Spleen (tissue), 11 donors: ENCODE measurements at regions not wholly inside any gene's neighbourhood (a gene's known extent, or its start where the extent isn't known, plus 50 kb on each side); places are given as distances from the start of the nearest gene placed in this dataset.

Experiments used
- DNase-seq: peaks from one replicate; pipeline ENCODE4 v3.0.0-alpha.2; 2020
- H3K27ac ChIP-seq, 8 donors: fragments of 200-600 bp; sonication (generic) in 7 of 8; 1 replicate in 4 of 8; 2 replicates in 4 of 8; pipeline versions ENCODE4 v1.5.0 to v1.8.0; 2016 to 2021; ENCODE audit warnings: inconsistent platforms in 4 of 8, mild to moderate bottlenecking in 4 of 8, moderate library complexity in 1 of 8
- H3K27me3 ChIP-seq, 7 donors: fragments of 200-600 bp; sonication (generic) in 6 of 7; replicated peaks in 1 of 7; 1 replicate in 4 of 7; 2 replicates in 3 of 7; pipeline versions ENCODE4 v1.5.0 to v1.8.0; 2016 to 2021; ENCODE audit warnings: inconsistent platforms in 3 of 7, mild to moderate bottlenecking in 1 of 7
- H3K36me3 ChIP-seq, 6 donors: fragments of 200-600 bp; sonication (generic) in 5 of 6; 1 replicate in 4 of 6; 2 replicates in 2 of 6; pipeline versions ENCODE4 v1.5.0 to v1.8.0; 2016 to 2021; ENCODE audit warnings: inconsistent platforms in 2 of 6
- H3K4me1 ChIP-seq, 6 donors: fragments of 200-600 bp; sonication (generic) in 5 of 6; 1 replicate in 3 of 6; 2 replicates in 3 of 6; pipeline versions ENCODE4 v1.5.0 to v1.8.0; 2016 to 2021; ENCODE audit warnings: inconsistent platforms in 3 of 6
- H3K4me3 ChIP-seq, 8 donors: fragments of 200-600 bp; sonication (generic) in 7 of 8; 1 replicate in 4 of 8; 2 replicates in 4 of 8; pipeline versions ENCODE4 v1.5.0 to v1.8.0; 2016 to 2021; ENCODE audit warnings: inconsistent platforms in 4 of 8, mild to moderate bottlenecking in 4 of 8, moderate library complexity in 2 of 8
- H3K9me3 ChIP-seq, 8 donors: fragments of 200-600 bp; sonication (generic) in 7 of 8; 1 replicate in 4 of 8; 2 replicates in 4 of 8; pipeline versions ENCODE4 v1.5.0 to v1.8.0; 2016 to 2021; ENCODE audit warnings: inconsistent platforms in 4 of 8
- POLR2A ChIP-seq, 3 donors: fragments of 450-650 bp; IDR thresholded peaks; one replicate each; pipeline ENCODE4 v1.5.1; 2017; ENCODE audit warnings: antibody characterized with exemption in 3 of 3, mild to moderate bottlenecking in 1 of 3
- POLR2AphosphoS5 ChIP-seq, 3 donors: sonication (generic); formaldehyde crosslinking; IDR thresholded peaks; one replicate each; pipeline ENCODE4 v1.5.1; 2017; ENCODE audit warnings: antibody characterized with exemption in 3 of 3
- WGBS, 5 donors: extraction: QIAGEN DNeasy Blood & Tissue Kit in 3 of 5; methylation state at CpG; one replicate each; pipeline versions ENCODE4 v1.1.5 to v1.1.7; 2013 to 2018; 5-methylcytosine and 5-hydroxymethylcytosine counted together
- intact Hi-C: fragments of 100-400 bp; cut with DNase I; formaldehyde crosslinking; loops from one replicate; pipeline ENCODE4 v1.15.0; 2023; ENCODE audit warnings: low total_unique reads
- TF ChIP-seq, protein P1 (sequence below), 11 experiments: fragments of 200-600 bp in 7 of 11; fragments of 450-650 bp in 4 of 11; sonication (generic) in 4 of 11; IDR thresholded peaks in 8 of 11; conservative IDR thresholded peaks in 3 of 11; 1 replicate in 7 of 11; 2 replicates in 4 of 11; pipeline versions ENCODE4 v1.4.0 to v1.8.0; 2016 to 2021; ENCODE audit warnings: antibody characterized with exemption in 11 of 11, inconsistent platforms in 4 of 11, mild to moderate bottlenecking in 1 of 11
- donor health status: healthy with polysubstance abuse.
- donor health status: DM: no; HTN: no; CAD: no; lungs with moderate emphysema.
- donor health status: DM: no; HTN: no; CAD: no.
- donor health status: Bipolar disorder and iron deficiency.
- donor health status: healthy.
- donor health status: DM: no; HTN: no; CAD: no.
- donor health status: DM: yes; HTN: yes; CAD: no.

DNA sequence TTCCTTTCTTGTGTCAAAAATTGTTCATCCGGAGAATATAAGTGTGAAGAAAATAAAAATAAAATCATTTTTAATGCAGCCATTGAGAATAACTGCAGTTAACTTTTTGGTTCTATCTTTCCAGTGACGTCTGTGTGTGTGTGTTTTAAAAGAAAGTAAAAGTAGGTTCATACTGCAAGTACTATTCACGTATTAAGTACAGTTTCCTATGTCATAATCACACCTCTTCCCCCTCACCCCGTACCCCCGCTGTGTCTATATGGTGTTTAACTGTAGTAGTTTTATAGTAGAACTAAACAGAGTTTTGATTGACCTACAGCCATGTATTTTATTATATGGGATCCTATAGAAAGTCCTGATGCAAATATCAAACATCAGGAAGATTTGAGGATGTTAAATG lies 78.5 kb upstream of the CLCN4 start:
- intact Hi-C loops, result no loop called here
- Histone ChIP-seq H3K27me3 (no peaks in the 10 kb centered on the region), H3K36me3 (peaks cover 0 to 27% (median 0%) of the 10 kb centered on the region in 6 donors), H3K27ac (no peak overlapping the region), H3K4me3 (no peak overlapping the region), H3K4me1 (peaks cover 0 to 21% (median 3%) of the 10 kb centered on the region in 6 donors), H3K9me3 (no peaks in the 10 kb centered on the region)
- 55 to 83% (median 74%) methylated on average over 5 of the region's 5 CpGs for WGBS, 5 donors
- TF ChIP-seq, protein P1, sequence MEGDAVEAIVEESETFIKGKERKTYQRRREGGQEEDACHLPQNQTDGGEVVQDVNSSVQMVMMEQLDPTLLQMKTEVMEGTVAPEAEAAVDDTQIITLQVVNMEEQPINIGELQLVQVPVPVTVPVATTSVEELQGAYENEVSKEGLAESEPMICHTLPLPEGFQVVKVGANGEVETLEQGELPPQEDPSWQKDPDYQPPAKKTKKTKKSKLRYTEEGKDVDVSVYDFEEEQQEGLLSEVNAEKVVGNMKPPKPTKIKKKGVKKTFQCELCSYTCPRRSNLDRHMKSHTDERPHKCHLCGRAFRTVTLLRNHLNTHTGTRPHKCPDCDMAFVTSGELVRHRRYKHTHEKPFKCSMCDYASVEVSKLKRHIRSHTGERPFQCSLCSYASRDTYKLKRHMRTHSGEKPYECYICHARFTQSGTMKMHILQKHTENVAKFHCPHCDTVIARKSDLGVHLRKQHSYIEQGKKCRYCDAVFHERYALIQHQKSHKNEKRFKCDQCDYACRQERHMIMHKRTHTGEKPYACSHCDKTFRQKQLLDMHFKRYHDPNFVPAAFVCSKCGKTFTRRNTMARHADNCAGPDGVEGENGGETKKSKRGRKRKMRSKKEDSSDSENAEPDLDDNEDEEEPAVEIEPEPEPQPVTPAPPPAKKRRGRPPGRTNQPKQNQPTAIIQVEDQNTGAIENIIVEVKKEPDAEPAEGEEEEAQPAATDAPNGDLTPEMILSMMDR (IDR thresholded peaks at IDR 0.05 in 8 of 11, conservative IDR thresholded peaks at IDR 0.05 in 3 of 11), result no peak
- TF ChIP-seq POLR2A (IDR thresholded peaks at IDR 0.05), result no peak
- TF ChIP-seq POLR2AphosphoS5 (IDR thresholded peaks at IDR 0.05), result no peak
- DNase-seq, result no peak

DNA sequence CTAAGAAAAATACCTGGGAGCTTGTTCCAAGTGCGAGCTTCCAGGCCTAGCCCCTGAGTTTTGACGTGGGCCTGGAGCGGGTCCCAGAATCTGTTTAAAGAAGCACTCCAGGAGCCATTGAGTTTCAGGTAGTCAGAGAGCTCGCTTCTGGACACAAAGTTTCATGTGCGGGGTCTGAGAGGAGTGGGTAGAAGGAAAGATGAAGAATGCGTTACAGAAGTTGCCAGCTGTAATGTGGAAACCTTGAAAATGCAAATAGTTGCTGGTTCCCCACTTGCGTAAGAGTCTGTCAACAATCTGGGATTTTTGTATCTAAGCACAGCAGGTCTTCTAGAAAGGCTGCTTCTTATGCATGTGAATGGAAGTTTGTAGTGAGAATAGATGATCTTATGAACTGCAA lies 77.5 kb upstream of the CLCN4 start:
- H3K4me1 ChIP-seq, result peaks cover 0 to 31% (median 13%) of the 10 kb centered on the region in 6 donors
- H3K4me3 ChIP-seq, result no peak overlapping the region
- H3K9me3 ChIP-seq, result no peaks in the 10 kb centered on the region
- no peak overlapping the region for H3K27ac ChIP-seq
- TF ChIP-seq, protein P1 (IDR thresholded peaks at IDR 0.05 in 8 of 11, conservative IDR thresholded peaks at IDR 0.05 in 3 of 11), result no peak
- TF ChIP-seq POLR2AphosphoS5 (IDR thresholded peaks at IDR 0.05) (no peak), POLR2A (IDR thresholded peaks at IDR 0.05) (no peak)
- H3K27me3 ChIP-seq, result no peaks in the 10 kb centered on the region
- H3K36me3 ChIP-seq, result peaks cover 0 to 27% (median 0%) of the 10 kb centered on the region in 6 donors
- intact Hi-C loops, result no loop called here
- DNase-seq, result no peak
- WGBS, 5 donors, result 81 to 92% (median 84%) methylated on average over 7 of the region's 7 CpGs

DNA sequence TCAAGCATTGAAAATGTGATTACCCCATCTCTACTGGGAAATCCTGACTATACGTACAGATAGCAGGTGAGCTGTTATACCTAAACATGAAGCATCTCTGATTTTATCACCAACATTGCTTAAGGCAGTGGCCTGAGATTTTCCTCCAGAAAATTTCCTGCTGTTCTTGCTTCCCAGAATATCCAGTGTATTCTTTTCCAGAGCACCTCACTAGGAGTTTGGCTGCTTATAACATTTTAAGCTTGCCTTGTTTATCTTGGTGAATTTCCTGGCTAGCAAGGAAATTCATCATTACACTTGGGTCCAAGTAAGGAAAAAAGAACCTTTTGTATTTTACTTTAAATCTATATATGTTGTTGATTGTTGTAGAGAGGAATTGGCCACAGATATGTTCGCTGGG lies 73.0 kb upstream of the CLCN4 start:
- WGBS, 5 donors, result 70 to 79% (median 71%) methylated on average over 2 of the region's 2 CpGs
- Histone ChIP-seq H3K4me1 (peaks cover 3 to 57% (median 29%) of the 10 kb centered on the region in 6 donors), H3K27me3 (no peaks in the 10 kb centered on the region), H3K4me3 (no peak overlapping the region), H3K9me3 (no peaks in the 10 kb centered on the region), H3K36me3 (peaks cover 0 to 25% (median 0%) of the 10 kb centered on the region in 6 donors), H3K27ac (peak overlapping the region; percentile 43 to 86 (median 80))
- TF ChIP-seq POLR2AphosphoS5 (IDR thresholded peaks at IDR 0.05) (no peak), POLR2A (IDR thresholded peaks at IDR 0.05) (no peak)
- TF ChIP-seq, protein P1 (IDR thresholded peaks at IDR 0.05 in 8 of 11, conservative IDR thresholded peaks at IDR 0.05 in 3 of 11), result no peak
- DNase-seq, result no peak
- intact Hi-C loops, result no loop called here

DNA sequence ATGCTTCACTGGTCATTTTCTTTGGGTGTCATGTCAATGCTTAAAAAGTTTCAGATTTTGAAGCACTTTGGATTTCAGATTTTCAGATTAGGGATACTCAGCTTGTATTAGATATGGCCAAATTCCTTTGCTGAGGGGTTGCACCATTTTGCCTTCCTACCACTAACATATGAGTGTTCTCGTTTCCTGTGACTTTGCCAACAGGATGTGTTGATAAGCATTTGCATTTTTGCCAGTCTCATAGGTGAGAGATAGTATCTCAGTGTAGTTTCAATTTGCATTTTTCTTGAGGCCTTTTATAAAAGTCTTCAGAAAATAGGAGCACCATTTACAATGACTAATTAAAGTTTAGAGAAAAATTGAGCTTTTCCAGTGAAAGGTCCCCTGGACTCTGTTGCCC lies 71.6 kb upstream of the CLCN4 start:
- WGBS, 5 donors, result 3 to 20% (median 13%) methylated on average over 1 of the region's 1 CpG
- intact Hi-C loops, result no loop called here
- Histone ChIP-seq H3K27me3 (no peaks in the 10 kb centered on the region), H3K9me3 (no peaks in the 10 kb centered on the region), H3K36me3 (peaks cover 0 to 14% (median 0%) of the 10 kb centered on the region in 6 donors), H3K4me3 (no peak overlapping the region), H3K27ac (peak overlapping the region in 6 of 8 donors; percentile 27 to 85 (median 56)), H3K4me1 (peaks cover 3 to 63% (median 29%) of the 10 kb centered on the region in 6 donors)
- TF ChIP-seq POLR2AphosphoS5 (IDR thresholded peaks at IDR 0.05) (no peak), POLR2A (IDR thresholded peaks at IDR 0.05) (no peak)
- TF ChIP-seq, protein P1 (IDR thresholded peaks at IDR 0.05 in 8 of 11, conservative IDR thresholded peaks at IDR 0.05 in 3 of 11), result no peak
- no peak for DNase-seq
